ENCODE measurements at regions not wholly inside any gene's neighbourhood (a gene's known extent, or its start where the extent isn't known, plus 50 kb on each side); places are given as distances from the start of the nearest gene placed in this dataset.

- no peak for DNase-seq (ENCODE audit: low spot score)
- no peak for TF ChIP-seq CTCF (IDR thresholded peaks at IDR 0.05; ENCODE audit: extremely low read depth, missing control alignments)
Measured at GRCh38 chr12:9389796-9390195, 181.6 kb upstream of the PZP start.

GRCh38 chr12:9388379-9388778 lies 180.2 kb upstream of the PZP start:
- no peak for TF ChIP-seq CTCF (IDR thresholded peaks at IDR 0.05; ENCODE audit: extremely low read depth, missing control alignments)
- no peak for DNase-seq (ENCODE audit: low spot score)

GRCh38 chr12:9387450-9387849 lies 179.3 kb upstream of the PZP start:
- TF ChIP-seq CTCF (IDR thresholded peaks at IDR 0.05; ENCODE audit: extremely low read depth, missing control alignments) = no peak
- DNase-seq (ENCODE audit: low spot score) = no peak

GRCh38 chr12:9383585-9383984 lies 175.4 kb upstream of the PZP start:
- DNase-seq (ENCODE audit: low spot score) = no peak
- no peak for TF ChIP-seq CTCF (IDR thresholded peaks at IDR 0.05; ENCODE audit: extremely low read depth, missing control alignments)

GRCh38 chr12:9381619-9382018 lies 173.4 kb upstream of the PZP start:
- TF ChIP-seq CTCF (IDR thresholded peaks at IDR 0.05; ENCODE audit: extremely low read depth, missing control alignments) = no peak
- DNase-seq (ENCODE audit: low spot score) = no peak

GRCh38 chr12:9380650-9381049 lies 172.5 kb upstream of the PZP start:
- no peak for TF ChIP-seq CTCF (IDR thresholded peaks at IDR 0.05; ENCODE audit: extremely low read depth, missing control alignments)
- no peak for DNase-seq (ENCODE audit: low spot score)

GRCh38 chr12:9379023-9379742 lies 171.0 kb upstream of the PZP start:
- no peak for DNase-seq (ENCODE audit: low spot score)
- TF ChIP-seq CTCF (IDR thresholded peaks at IDR 0.05; ENCODE audit: extremely low read depth, missing control alignments) = no peak
